ENCODE measurements at regions not wholly inside any gene's neighbourhood (a gene's known extent, or its start where the extent isn't known, plus 50 kb on each side); places are given as distances from the start of the nearest gene placed in this dataset.

DNA sequence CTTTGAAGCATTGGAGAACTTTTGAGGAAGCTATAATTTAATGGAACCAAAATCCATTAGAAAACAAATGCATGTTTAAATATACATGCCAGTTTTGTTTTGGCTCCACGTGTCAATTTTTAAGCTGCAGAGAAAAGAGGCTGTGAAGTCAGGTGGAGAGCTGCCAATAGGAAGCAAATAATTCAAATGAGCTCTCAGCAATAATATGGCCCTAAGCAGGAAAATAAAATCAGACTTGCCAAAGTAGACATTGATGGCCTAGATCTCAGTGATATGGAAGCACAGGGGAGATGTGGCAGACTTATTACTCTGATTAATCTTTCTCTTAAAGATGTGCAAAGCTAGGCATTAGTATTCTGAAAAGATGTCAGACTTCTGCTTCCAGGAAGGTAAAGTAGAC, 769.8 kb upstream of the NDST4 start:
- DNase-seq (ENCODE audit: low spot score in 2 of 2) = no peak
- H3K27ac ChIP-seq = no peak overlapping the region
- 25% methylated on average over 1 of the region's 1 CpG for WGBS
- H3K4me3 ChIP-seq = no peak overlapping the region
- no peaks in the 10 kb centered on the region for H3K4me1 ChIP-seq
- H3K36me3 ChIP-seq = no peaks in the 10 kb centered on the region
- TF ChIP-seq POLR2A (IDR thresholded peaks at IDR 0.05) = no peak
- TF ChIP-seq CTCF (IDR thresholded peaks at IDR 0.05) = no peak
- no peak for TF ChIP-seq POLR2AphosphoS5 (IDR thresholded peaks at IDR 0.05)
- TF ChIP-seq EP300 (IDR thresholded peaks at IDR 0.05) = no peak
- H3K27me3 ChIP-seq = no peaks in the 10 kb centered on the region
- no peaks in the 10 kb centered on the region for H3K9me3 ChIP-seq

DNA sequence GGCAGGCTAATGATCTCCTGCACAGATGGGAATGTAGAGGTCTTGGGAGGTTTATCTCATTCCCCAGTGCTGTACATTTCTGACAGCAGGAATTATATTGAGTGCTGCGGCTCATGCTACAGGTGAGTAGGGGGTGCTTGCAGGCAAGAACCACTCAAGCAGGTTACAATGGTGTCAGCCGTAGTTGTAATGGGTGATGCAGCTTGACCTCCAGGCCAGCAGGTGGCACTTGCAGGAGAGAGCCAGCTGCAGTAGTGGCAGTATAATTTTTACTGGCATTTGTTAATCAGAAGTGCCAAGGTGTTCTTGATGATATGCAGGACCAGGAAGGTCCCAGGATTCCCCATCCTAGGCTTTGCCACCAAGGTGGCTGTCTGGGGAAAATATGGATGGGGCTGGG, 759.6 kb upstream of the NDST4 start:
- 94% methylated on average over 2 of the region's 2 CpGs for WGBS
- H3K9me3 ChIP-seq = no peaks in the 10 kb centered on the region
- no peak for DNase-seq (ENCODE audit: low spot score in 2 of 2)

DNA sequence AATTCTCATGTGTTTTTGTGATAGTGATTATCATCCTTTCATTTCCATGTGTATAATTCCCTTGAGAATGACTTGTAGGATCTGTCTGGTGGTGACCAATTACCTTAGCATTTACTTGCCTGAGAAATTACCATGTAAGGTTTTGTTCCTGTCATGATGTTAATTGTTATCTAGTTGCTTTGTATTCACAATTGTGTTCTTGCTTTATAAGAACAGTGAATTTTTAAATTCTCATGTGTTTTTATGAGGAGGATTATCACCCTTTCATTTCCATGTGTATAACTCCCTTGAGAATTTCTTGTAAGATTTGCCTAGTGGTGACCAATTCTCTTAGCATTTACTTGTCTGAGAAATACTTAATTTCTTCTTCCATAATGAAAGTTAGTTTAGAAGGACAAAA, 758.2 kb upstream of the NDST4 start:
- Histone ChIP-seq H3K9me3 (no peaks in the 10 kb centered on the region), H3K36me3 (no peaks in the 10 kb centered on the region), H3K4me1 (no peaks in the 10 kb centered on the region), H3K27ac (no peak overlapping the region), H3K27me3 (no peaks in the 10 kb centered on the region), H3K4me3 (no peak overlapping the region)
- TF ChIP-seq POLR2A (IDR thresholded peaks at IDR 0.05) (no peak), CTCF (IDR thresholded peaks at IDR 0.05) (no peak), EP300 (IDR thresholded peaks at IDR 0.05) (no peak), POLR2AphosphoS5 (IDR thresholded peaks at IDR 0.05) (no peak)
- DNase-seq (ENCODE audit: low spot score in 2 of 2) = no peak

More for the DNA sequence above, 759.6 kb upstream of the NDST4 start:
- Histone ChIP-seq H3K27me3 (no peaks in the 10 kb centered on the region), H3K27ac (no peak overlapping the region), H3K4me1 (no peaks in the 10 kb centered on the region), H3K4me3 (no peak overlapping the region), H3K36me3 (no peaks in the 10 kb centered on the region)
- no peak for TF ChIP-seq EP300 (IDR thresholded peaks at IDR 0.05)
- no peak for TF ChIP-seq CTCF (IDR thresholded peaks at IDR 0.05)
- TF ChIP-seq POLR2AphosphoS5 (IDR thresholded peaks at IDR 0.05) = no peak
- TF ChIP-seq POLR2A (IDR thresholded peaks at IDR 0.05) = no peak

DNA sequence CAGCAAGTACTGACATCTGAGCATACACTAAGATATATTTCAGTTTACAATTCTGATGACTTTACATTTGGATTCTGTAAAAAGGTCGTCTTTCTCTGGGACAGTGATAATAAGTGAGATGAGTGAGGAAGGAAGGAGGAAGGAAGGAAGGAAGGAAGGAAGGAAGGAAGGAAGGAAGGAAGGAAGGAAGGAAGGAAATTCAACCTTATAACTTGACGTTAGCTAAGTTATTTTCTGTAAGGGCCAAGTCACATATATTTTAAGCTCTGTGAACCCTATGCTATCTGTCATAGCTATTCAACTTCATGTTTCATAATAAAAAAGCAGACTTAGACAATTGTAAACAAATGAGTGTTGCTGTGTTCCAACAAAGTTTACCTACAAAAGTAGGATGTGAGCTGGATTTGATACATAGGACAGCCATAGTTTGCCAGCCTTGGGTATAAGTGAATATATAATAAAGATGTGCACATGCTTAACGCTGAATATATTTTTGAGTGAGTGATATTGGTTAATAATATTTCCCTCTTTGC, 753.0 kb upstream of the NDST4 start:
- 63% methylated on average over 3 of the region's 3 CpGs for WGBS
- no peaks in the 10 kb centered on the region for H3K9me3 ChIP-seq
- no peaks in the 10 kb centered on the region for H3K27me3 ChIP-seq
- H3K4me3 ChIP-seq = no peak overlapping the region
- DNase-seq (ENCODE audit: low spot score in 2 of 2) = no peak
- TF ChIP-seq CTCF (IDR thresholded peaks at IDR 0.05) (no peak), POLR2AphosphoS5 (IDR thresholded peaks at IDR 0.05) (no peak), EP300 (IDR thresholded peaks at IDR 0.05) (no peak), POLR2A (IDR thresholded peaks at IDR 0.05) (no peak)
- no peaks in the 10 kb centered on the region for H3K4me1 ChIP-seq
- no peak overlapping the region for H3K27ac ChIP-seq
- no peaks in the 10 kb centered on the region for H3K36me3 ChIP-seq

- Histone ChIP-seq H3K9me3 (no peaks in the 10 kb centered on the region), H3K4me1 (no peaks in the 10 kb centered on the region), H3K4me3 (no peak overlapping the region), H3K27ac (no peak overlapping the region), H3K27me3 (no peaks in the 10 kb centered on the region), H3K36me3 (no peaks in the 10 kb centered on the region)
- WGBS = 15% methylated on average over 2 of the region's 2 CpGs
- TF ChIP-seq EP300 (IDR thresholded peaks at IDR 0.05) (no peak), CTCF (IDR thresholded peaks at IDR 0.05) (no peak), POLR2AphosphoS5 (IDR thresholded peaks at IDR 0.05) (no peak), POLR2A (IDR thresholded peaks at IDR 0.05) (no peak)
- DNase-seq (ENCODE audit: low spot score in 2 of 2) = no peak
Observed at GRCh38 chr4:115865736-115866135, 752.3 kb upstream of the NDST4 start.

Measured in suprapubic skin (tissue), 4 donors.